Breast epithelium (tissue), 3 donors: ENCODE measurements at regions not wholly inside any gene's neighbourhood (a gene's known extent, or its start where the extent isn't known, plus 50 kb on each side); places are given as distances from the start of the nearest gene placed in this dataset.

Experiments used
- CTCF ChIP-seq, 3 donors: fragments of 450-650 bp; IDR thresholded peaks; one replicate each; pipeline ENCODE4 v1.5.1; 2016 to 2017; ENCODE audit warnings: antibody characterized with exemption in 3 of 3, mild to moderate bottlenecking in 3 of 3, moderate library complexity in 3 of 3
- POLR2A ChIP-seq: fragments of 450-650 bp; IDR thresholded peaks from one replicate; pipeline ENCODE4 v1.6.1; 2016; ENCODE audit warnings: antibody characterized with exemption, mild to moderate bottlenecking, moderate library complexity

GRCh38 chr11:119907122-119907851, 178.3 kb upstream of the NECTIN1 start:
- TF ChIP-seq CTCF (IDR thresholded peaks at IDR 0.05) (no peak), POLR2A (no peak)
